GM19438 (cell line): ENCODE measurements at regions not wholly inside any gene's neighbourhood (a gene's known extent, or its start where the extent isn't known, plus 50 kb on each side); places are given as distances from the start of the nearest gene placed in this dataset.

Experiments
- ATAC-seq: cut with Tn5 transposase; IDR thresholded peaks from one replicate; pipeline ENCODE4 v1.9.1; 2021; ENCODE audit warnings: low read depth; ENCODE audit not compliant: unreplicated experiment

GRCh38 chr4:159497936-159498335, 395.1 kb downstream of the RAPGEF2 start:
- ATAC-seq: no peak

- ATAC-seq: no peak
Observed at GRCh38 chr4:159498446-159499115, 395.7 kb downstream of the RAPGEF2 start.

GRCh38 chr4:159500861-159501260, 398.0 kb downstream of the RAPGEF2 start:
- no peak for ATAC-seq

DNA sequence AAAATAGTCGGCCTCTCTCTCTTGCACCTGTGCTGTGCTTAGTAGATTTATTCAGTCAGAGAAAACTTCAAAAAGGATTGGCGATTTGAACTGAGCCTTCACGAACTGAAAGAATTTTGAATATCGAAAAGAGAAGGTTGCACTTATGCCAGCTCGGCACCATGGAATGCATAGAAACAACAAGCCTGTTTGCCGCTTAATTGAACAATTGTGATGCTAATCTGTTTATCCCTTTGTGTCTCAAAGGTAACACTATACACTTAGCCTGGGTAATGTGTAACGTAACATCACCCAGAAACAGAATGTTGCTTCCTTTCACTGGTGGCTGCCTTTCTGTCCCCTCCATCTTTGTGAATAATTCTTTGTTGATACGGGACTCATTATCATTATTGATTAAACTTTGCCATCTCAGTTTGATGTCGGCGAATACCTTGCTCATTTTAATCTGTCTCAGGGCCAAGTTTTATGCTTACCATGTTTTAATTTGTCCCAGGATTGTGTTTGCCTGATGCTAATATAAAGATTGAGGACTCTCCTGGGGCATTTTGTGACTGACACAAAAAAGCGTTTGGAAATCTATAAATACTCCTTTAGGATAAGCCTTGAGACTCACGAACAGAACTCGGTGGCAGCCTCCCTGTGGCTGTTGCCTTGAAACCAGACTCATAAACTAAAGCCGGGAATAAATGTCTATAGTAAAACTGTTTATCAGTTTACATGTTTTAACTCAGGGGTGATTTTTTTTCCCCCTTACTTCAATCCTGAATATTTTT, 400.5 kb downstream of the RAPGEF2 start:
- no peak for ATAC-seq

- no peak for ATAC-seq
Observed at GRCh38 chr4:159504684-159505083, 401.8 kb downstream of the RAPGEF2 start.

DNA sequence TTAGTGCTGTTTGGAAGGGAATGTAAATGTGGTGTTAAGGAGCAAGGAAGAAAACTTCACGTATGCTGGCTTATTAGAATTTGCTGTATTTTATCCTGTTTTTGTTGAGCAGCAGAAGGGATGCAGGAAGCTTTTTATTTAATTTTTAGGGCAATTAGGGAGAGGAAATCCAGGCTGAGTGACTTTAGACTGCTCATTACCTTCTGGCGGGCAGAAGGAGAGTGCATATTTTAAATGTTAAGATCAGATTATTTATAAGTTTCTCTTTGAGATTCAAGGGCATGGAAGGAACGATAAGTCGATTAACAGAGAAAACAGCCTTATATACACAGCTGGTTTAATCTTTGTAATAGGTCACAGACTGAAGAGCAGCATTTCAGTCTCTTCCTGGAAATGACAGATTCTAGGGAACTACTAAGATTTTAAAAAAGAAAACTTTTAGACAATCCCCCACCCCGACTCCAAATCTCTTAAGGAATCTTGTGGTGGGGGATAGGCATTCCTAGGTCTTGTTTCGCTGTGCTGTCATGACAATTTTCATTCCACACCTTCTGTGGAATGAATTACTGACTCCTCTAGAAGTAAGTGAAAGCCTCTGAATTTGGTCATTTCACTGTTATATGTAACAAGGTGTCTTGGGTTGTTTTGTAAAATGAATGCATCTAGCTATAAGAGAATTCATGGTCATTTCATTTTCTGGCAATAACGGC, 402.5 kb downstream of the RAPGEF2 start:
- ATAC-seq: no peak

DNA sequence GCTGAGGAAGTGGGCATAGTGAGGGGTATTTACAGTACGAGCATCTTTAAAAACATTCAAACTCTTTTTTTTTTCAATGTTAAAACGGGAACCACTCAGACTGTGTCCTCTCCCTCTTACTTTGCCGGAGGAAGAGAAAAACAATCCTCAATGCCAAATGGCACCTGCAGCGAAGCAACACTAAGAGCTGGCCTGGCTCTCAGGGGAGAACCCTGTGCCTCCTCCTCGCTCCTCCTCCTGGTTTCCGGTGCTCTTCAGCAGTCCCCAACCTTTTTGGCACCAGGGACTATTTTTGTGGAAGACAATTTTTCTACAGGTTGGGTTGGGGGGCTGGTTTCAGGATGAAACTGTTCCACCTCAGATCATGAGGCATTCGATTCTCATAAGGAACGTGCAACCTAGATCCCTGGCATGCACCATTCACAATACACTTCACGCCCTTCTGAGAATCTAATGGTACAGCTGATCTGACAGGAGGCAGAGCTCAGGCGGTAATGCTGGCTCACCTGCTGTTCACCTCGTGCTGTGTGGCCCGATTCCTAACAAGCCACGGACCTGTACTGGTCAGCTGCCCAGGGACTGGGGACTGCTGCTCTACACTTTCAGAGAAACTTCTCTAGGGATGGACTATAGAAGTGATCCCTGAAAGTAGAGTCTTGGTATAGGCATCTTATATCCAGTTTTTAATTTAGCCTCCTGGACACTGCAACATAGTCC, 404.1 kb downstream of the RAPGEF2 start:
- no peak for ATAC-seq

- no peak for ATAC-seq
Observed at GRCh38 chr4:159508917-159509500, 406.1 kb downstream of the RAPGEF2 start.

GRCh38 chr4:159512348-159512747, 409.5 kb downstream of the RAPGEF2 start:
- ATAC-seq: no peak

GRCh38 chr4:159515314-159516025, 412.6 kb downstream of the RAPGEF2 start:
- no peak for ATAC-seq

GRCh38 chr4:159516556-159517140, 413.8 kb downstream of the RAPGEF2 start:
- no peak for ATAC-seq

- no peak for ATAC-seq
Observed at GRCh38 chr4:159520074-159520473, 417.2 kb downstream of the RAPGEF2 start.

DNA sequence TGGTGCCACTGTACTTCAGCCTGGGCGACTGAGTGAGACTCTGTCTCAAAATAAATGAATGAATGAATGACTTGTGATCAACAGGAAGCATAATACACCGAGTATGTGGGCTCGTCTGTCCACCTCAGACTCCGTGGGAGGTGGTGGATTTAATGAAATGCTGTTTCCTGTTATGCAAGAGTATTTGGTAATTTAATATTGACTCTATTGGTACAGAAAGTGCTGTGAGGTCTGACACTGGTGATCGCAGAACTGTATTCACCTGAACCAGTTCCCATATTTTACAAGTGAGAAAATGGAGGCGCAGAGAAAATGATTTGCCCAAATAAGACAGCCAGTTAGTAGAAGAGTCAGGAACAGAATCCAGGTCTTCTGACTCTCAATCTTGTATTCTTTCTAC, 423.3 kb downstream of the RAPGEF2 start:
- ATAC-seq: no peak

DNA sequence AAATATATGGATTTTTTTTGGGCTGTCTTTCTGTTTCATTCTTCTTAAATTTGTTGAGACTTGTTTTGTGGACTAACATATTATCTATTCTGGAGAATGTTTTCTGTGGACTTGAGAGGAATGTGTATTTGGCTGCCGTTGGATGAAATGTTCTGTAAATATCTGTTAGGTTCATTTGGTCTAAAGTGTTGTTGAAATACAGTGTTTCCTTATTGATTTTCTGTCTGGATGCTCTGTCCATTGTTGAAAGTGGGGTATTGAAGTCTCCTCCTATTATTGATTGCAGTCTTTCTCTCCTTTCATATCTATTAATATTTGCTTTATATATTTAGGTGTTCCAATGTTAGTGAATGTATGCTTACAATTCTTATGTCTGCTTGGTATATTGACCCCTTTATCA, 431.8 kb downstream of the RAPGEF2 start:
- no peak for ATAC-seq

DNA sequence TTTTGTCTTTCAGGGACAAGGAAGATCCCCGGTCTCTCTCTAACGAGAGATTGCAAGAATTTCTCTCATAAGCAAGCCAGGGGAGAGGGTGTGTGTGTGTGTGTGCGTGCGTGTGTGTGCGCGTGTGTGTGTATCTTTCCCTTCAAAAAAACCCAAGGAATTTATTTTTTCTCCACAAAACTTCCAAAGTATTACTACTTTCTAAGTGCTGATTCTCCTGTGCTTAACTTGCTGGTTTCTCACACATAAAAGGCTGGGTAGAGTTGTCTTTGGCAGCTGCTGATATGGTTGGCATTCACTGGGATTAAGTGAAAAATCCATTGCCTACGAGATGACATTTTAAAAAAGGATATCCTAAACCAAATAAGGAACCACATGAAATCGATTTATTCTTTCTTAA, 435.7 kb downstream of the RAPGEF2 start:
- no peak for ATAC-seq

DNA sequence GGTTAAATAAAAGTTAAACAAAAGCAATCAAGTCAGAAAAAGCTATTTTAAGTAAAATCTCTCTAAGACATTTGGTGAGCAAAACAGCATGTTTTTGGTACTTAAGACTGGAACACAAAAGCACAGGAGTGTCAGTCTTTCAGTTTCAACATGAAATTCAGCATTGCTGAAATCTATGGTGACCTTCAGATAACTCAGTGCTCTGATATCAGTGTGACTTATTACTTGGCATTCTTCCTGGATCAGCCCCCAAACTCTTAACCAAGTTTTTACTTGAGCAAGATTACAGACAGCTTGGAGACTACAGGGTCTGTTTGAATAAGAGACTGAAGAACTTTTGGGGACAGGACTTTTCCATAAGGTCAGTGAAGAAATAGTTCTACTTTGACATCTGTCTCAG, 437.2 kb downstream of the RAPGEF2 start:
- ATAC-seq: no peak

- ATAC-seq: no peak
Observed at GRCh38 chr4:159540501-159540900, 437.6 kb downstream of the RAPGEF2 start.

GRCh38 chr4:159541143-159541542, 438.3 kb downstream of the RAPGEF2 start:
- no peak for ATAC-seq

DNA sequence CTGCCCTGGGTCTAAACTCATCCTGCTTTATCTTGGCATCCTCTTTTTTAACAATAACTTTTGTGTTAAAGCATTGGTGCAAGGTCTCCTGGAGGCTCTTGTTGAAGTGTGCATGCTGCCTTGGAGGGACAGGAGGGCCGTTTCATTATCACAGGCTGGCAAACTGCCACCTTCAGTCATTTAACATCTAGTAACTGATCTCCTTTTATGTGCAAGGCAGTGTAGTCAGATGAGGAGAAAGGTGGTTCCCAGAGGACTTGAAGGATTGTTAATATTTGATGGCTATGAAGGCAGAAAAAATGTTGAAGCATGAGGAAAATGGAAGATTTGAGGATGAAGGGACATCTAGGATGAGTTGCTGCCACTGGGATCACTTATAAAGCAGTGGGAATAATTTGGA, 439.4 kb downstream of the RAPGEF2 start:
- no peak for ATAC-seq

DNA sequence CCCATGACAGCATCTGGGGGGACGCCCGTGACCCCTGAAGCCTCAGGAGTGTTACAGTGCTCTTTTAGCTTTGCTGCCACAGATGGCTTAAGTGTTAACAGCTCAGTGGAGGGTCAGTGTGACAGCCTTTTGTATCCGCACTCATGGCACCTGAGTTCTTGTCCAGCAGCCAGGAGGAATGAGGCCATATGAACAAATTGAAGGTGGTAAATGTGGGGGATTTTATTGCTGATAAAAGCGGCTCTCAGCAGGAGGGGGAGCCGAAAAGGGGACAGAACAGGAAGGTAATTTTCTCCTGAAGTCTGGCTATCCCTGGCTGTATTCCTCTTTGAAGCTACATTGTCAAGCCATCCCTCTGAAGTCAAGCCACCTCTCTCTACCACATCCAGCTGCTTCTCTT, 441.0 kb downstream of the RAPGEF2 start:
- ATAC-seq: no peak
